Germinal center (tissue), 1 donor: ENCODE measurements at regions not wholly inside any gene's neighbourhood (a gene's known extent, or its start where the extent isn't known, plus 50 kb on each side); places are given as distances from the start of the nearest gene placed in this dataset.

Experiments
- DNase-seq: peaks from one replicate; pipeline ENCODE4 v3.0.0; 2012; ENCODE audit warnings: mixed read lengths, low spot score

DNA sequence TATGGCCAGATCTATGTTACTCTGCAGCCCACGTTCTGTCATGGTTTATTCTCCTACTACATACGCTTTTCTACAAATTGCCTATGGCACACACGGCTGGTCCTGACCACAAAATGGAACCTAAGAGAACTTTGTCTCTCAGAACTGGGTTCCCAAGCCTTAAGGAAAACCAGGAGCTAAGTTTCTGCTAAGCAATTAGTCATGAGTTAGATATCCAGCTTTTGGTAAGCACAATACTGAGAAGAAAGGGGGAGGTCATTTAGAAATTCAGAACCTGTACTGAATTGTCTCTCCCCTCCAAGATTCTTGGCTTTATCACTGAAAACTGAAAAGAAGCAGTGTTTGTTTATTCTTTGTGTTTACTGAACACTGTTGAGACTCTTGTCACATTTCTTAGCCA, 283.5 kb upstream of the TANK start:
- DNase-seq, result no peak

DNA sequence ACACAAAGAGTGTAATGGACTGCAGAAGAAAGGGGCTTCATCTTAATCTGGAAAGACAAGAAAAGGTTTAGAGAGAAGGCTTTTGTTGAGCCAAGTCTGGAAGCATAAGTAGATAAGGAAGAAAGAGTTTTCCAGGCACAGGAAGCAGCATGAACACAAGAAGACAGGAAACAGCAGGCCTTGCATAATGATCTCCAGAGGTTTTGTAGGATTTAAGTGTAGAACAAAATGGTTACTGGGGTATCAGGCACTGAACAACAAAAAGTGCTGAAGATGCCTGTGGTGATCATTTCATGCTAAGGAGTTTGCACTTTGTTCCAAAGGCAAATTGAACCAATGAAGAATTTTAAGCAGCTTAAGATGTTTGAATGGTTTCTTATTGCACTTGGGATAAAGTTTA, 281.6 kb upstream of the TANK start:
- DNase-seq, result no peak

DNA sequence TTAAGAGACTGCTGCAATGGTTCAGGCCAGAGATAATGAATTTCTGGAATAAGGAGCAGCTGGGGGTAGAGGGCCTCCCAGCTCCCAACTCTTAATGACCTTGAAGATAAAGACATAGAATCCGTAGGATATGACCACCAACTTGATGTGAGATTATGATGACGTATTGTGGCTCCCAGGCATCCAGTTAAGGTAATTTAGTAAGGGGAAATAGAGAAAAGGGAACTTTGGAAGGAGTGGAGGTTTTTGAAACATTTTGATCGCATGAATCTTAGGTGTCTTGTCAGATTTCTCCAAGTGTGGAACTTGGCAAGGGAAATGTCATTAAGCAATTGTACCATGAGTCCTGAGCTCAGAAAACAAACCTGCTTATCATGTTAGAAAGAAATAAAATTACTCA, 277.3 kb upstream of the TANK start:
- DNase-seq, result no peak

DNA sequence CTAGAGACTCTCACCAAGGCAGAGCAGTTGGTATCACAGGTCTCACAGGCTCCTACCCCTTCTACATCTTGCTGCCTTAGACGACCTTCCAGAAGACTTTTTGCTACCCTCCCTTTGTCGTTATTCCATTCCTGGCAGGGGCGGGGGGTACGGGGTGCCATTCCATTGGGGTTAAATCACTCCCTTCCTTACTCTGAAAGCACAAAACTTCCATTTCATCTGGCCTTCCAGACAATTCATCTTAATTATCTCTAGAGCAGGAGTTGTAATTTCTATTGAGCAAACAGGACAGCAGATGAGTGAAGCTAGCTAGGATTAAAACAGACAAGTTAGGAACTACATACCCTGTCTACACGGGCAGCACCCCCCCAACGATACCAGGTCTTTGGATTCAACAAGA, 276.2 kb upstream of the TANK start:
- DNase-seq, result no peak

DNA sequence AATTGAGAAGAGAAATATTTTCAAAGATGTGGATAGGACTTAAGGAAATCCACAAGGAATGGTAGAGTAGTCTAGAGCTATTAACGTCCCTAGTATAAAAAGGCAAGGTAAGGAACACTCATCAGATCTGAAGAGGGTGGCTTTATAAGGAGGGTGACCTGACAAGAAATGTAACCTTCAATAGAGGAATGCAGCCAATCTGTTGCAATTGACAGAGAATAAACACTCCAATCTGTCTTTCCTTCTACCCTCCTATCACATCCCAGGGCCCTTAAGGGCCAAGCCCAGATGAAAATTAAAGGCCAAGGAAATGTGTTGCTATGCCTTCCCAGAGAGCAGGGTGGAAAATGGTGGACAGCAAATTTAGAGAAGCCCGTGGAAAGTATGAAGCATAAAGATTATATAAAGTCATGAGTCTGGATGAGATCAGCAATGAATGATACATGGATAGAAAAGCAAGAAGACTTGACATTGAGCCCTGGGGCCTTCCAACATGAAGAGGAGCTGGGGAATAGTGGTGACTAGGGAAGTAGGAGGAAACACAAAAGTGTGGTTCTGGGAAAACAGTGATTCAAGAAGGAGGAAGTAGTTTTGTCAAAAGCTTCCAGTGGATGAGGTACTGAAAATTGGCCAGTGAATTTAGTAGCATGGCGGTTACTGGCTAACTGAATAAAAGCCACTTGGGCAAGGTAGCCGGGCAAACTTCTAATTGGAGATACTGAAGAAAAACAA, 270.6 kb upstream of the TANK start:
- DNase-seq, result no peak

DNA sequence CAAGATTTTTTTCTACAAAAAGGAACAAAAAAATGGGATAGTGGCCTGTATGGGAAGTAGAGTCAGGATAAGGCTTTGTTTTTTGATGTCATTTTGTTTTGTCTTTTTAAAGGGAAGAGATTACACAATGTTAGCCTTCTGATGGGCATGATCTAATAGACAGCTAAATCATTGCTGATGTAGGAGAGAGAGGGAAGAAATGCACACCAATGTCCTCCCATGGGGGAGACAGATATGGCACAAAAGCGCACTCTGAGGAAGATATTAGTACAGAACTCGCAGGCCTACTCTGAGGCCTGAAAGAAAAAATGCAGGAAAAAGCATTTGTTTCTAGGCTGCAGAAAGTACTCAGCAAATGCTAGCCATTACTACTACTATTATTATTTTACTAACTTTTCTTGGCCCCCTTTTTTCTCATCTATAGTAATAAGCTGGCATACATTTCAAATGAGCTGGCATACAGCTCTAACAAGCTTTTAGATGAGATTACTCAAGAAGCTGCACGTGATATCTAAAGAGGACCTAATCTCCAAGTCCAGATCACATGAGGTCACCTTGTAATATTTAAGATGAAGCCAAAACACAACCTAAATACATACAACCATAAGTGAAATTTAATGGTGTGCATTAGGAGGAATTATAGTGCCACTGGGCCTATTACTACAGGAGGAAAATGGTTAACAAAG, 269.4 kb upstream of the TANK start:
- no peak for DNase-seq

DNA sequence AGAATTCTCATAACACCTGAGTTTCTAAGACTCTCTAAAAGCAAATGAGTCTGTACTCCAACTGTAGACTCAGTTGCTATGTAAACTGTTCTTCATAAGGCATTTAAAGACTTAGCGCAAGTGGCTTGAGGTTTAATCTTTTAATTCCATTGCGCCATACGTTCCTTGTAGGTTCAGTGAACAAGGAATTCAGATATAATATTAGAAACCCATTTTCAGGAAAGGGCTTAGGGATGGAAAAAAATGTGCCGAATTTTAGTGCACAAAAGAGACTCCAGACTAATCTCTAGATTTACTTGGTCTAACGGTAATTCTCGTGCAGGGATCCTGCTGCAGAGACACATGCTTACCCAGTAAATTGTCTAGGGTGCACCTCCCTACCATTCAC, 268.9 kb upstream of the TANK start:
- no peak for DNase-seq

DNA sequence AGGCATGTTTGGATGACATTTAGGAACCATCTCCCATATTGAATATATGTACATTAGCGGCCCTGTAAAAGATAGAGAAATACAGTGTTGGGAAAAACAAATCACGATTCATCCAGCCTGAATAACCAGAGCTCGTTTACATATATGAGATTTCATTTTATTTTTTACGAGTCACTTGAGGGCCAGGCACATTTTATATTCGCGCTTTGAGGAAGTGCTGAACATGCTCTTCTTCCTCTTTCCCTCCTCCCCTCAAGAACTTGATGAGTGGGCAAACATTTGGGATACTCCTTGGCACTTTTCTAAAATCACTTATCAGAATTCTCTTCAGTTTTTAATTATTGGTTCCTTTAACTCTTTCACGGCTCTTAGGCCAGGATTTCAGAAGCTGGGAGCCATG, 268.0 kb upstream of the TANK start:
- DNase-seq, result no peak

DNA sequence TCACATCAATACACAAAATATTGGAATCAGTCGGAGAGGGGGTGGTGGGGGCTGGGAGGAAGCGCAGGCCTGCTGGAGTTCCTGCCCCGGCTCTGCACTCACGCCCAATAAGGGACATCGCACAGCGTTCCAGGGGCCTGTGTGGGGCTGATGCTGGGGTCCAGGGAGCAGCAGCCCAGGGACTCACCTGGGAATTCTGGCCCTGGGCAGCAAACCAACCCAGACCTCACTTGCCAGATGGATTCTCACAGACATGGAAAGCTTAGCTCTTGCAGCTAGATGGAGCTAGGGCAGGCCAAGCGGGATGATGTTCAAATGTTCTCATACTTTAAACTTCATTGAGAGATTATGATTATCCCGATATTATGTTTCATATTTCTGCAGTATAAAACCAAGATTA, 266.6 kb upstream of the TANK start:
- DNase-seq, result no peak

DNA sequence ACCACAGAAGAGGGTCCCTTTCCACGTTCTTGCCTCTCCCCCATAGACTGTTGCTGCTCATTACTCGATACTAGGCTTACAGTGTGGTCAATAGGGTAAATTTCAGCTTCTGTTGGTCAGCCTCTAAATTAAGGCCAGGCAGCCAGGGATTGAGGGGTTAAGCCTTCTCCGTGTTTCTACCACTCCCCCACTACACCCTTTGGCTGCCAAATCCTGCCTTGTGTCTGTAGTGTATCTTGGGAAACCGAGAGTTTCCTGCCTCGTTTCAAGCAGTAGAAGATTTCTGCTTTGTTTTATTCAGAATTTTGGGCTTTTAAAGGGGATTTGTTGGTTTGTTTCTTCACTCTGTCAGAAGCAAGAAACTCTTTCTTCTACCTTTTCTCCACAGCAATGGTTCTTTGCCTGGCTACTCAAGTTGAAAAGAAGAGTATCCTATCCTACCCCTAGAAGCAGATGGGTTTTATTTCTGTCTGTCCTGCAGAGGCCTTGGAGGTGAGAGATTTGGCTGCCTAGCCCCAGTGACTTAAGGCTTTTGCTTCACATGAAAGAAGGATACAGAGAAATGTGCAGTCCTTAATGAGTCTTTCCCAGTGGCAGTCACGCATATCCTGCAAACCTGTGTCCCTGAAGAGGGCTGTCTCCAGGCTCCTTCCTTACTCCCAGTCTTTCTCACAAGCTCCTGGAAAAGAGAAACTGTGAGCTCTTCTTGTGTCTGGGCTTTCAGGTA, 261.5 kb upstream of the TANK start:
- no peak for DNase-seq

DNA sequence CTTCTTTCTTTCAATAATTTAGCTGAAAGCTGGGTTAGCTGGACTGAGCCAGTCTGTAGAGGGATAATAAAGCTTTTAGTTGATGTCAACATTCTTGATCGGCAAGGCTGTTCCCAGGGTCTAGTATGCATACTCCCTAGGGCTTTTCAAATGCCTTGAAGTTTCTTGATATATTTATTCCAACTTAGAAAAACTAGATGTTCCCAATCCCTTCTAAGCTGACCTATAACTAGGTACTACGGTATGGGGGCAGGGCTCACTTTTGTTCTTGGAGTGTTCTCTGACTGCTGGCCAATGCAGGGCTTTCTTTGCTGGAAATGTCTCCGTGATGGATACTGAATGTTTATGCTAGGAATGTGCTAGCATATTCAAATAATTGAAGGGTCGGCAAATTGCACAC, 258.6 kb upstream of the TANK start:
- DNase-seq, result no peak

DNA sequence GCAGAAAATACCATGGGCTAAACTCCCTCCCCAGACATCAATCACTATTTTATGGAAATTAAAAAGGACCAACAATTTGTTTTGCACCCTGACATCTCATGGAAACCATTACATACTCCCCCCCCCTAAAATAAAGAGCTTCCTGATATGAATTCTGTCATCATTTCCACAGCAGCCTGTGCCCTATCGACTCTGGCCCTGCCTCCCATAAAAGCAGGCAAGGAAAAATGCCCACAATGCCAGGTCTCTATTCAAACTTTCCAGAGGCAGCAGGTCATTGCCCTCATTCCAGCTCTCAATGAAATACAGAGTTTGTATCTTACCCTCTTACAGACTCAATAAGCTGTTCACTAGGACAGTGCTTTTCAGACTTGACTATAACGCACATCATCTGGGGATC, 254.4 kb upstream of the TANK start:
- no peak for DNase-seq

DNA sequence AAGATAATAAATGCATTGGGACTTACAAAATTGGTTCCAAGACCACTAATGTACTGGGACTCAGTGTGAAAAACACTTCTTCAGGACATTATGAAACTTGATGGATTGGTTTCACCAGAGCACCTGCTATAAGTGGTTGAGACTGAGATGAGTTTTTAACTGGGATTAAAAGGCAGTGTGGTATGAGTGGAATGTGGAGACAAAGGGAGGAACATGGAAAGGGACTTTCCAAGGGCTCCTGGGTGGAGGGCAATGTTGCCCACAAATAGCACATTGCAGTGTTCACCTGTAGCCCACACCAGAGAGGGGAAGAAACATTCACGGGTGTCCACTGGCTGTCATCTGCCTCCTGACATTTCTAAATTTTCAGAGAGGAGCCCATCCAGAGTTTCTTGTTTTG, 253.3 kb upstream of the TANK start:
- DNase-seq, result no peak

DNA sequence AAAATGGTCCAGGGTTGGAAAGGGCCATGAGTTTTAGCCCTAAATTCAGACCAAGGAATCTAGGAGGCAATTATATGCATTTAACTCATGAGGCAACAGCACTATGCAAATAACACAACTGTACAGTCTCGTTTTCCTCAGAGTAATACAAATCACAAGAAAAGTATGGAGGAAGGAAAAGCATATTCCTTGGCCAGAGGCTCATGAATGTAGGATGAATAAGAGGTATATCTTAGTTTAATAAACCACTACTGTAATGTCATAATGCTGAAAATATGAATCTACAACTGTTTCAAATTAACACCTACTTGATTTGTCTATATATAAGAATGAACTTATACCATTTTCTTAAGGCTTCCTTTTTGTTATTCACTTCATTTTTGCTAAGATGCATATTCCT, 252.5 kb upstream of the TANK start:
- no peak for DNase-seq

DNA sequence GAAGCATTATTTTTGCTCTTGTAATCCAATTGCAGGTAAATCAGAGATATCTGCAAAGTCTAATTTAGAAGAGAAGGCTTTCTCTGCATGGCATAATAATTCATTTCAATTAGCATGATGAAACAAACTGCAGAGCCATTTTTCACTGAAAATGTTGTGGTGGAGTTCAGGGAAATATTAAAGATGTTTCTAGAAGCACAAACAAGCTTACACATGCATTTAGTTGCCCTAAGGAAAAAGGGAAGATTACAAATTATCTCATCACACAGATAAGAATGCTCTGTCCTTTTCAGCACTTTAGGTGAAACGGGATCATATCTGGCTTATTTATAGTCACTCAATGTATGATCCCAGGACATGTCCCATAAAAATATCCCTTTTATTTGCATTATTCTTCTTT, 252.1 kb upstream of the TANK start:
- no peak for DNase-seq

DNA sequence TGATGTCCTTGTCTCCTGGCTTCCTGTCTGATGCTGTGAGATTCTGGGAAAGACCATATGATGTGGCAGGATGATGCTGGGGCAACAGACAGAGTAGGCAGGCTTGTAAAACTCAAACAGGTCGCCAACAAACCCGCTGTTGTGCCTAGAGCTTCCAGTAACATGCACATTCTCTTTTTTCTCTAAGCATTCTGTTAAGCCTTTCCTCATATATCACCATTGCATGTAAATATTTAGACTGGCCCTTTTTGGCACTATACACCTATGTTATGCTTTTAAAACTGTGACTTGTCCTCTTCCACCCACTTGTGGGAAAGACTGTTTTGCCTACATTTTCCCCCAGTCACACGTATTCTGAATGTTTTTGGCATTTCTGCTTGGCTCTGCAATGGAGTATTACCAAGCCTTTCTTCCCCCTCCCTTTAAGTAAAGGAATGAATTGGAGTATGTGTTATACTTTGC, 250.4 kb upstream of the TANK start:
- no peak for DNase-seq

DNA sequence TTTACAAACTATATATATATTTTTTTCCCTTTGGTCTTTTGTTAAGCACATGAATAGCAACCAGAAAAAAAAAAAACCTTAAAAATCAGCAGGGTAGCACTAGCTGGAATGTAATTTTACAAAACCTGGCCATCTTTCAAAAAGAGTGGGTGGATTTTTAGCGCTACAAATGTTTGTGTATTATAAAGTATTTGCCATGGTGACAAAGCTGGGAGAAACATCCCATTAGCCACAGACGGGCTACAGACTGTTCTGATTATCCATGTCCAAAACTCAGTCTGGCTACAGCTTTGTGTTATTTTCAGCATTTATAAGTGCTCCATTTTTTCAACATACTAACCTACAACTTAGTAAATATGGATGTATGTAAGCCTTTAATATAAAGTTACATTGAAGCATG, 249.5 kb upstream of the TANK start:
- no peak for DNase-seq

DNA sequence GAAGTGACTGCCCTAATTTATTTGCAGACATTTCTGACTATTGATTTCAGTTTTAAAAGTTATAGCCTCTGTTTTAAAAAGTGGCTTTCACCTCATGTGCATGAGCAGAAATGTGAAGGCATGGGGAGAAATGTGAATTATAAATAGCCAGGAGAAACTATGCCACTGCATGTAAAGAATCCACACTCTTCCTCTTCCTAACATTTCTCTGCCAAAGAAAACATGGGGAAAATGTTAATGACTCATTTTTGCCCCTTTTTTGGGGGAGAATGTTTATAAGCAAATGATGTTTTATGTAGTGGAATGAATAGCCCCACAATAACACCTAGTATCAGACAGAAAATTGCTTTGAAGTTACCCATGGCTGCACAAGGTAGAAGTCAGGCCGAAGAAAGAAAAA, 249.0 kb upstream of the TANK start:
- no peak for DNase-seq

DNA sequence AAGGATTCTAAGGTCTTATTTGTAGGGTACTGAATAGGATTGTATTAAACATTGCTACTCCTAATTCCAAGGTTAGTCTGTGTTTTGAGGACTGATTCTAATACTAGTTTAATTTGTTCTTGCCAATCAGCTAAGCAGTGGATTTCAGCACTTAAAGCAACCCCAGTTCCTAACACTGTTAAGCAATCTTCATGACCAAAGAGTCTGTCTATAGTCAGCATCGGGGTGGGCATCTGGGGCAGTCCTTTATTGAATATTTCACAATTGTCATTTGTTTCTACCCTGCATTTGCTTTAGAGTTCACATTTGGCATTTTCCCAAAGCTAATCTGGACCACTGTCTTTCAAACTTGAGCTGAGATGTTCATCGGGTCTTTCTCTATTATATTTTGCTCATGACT, 248.0 kb upstream of the TANK start:
- DNase-seq, result no peak

DNA sequence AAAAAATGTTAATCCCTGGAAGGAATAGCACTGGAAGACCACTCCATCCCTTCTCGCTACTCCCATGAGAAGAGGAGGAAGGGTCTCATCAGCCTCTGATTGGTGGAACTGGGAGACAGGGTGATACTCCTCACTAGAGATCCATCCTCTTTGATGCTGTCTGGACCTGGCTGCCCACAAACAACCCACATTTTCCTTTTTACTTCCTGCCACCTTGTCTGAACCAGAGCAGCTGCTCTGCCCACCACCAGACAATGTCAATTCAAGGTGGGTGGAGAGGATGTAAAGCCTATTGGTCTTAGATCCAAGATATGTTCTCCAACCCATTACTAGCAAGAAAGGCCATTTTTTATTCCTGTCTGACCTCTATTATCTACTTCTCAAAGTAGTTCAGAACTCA, 246.9 kb upstream of the TANK start:
- no peak for DNase-seq

DNA sequence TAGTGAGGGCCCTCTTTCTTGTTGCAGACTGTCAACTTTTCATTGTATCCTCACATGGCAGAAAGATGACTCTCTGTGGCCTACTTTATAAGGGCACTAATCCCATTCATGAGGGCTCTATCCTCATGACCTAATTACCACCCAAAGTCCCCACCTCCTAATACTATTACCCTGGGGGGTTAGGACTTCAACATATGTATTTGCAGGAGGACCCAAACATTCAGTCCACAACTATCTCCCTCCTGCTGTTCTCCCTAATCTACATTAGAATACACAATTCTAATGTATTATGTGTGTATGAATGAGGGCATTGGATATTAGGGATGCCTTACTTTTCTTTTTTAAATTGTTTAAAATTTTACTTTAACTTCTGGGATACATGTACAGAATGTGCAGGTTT, 246.0 kb upstream of the TANK start:
- DNase-seq, result no peak

DNA sequence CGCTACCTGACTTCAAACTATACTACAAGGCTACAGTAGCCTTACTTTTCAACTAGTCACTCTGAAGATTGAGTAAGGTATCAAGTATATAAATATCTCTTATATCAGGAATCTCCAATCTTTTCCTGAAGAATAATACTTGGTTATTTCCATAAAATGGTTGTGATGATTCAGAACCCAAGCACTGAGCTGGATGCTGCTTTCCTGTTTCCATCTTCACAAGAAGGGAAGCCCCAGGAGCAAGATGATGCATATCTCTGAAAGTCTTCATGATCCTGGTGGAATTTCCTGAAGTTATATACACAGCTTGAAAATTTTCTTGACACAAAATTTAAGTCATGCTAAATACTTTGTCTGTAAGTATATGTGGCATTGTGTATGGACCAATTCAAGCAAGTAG, 243.9 kb upstream of the TANK start:
- DNase-seq, result no peak

DNA sequence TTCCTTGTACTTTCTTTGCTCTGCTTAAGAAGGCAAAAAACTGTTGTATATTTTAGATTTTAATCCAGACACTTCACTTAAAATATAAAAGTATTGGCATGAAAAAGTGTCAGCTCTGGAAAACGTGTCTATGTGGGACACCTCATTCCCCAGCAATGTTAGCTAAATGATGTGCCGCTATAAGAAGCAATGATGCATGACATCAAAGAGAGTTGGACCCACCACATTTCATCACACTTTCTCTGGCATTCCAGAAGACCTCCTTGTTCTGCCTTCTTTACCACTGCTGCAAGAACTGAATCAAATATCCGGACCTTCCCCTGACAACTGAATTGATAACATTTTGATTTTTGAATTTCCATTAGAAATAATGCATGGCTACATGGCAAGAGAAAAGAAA, 242.4 kb upstream of the TANK start:
- no peak for DNase-seq
